NCI-H2196 (cell line): ENCODE measurements at regions not wholly inside any gene's neighbourhood (a gene's known extent, or its start where the extent isn't known, plus 50 kb on each side); places are given as distances from the start of the nearest gene placed in this dataset.
A peak's percentile ranks its signal among the peaks of the same experiment; 100 is the strongest.
"Not testable (repeated sequence)": the region's sequence is repeated elsewhere in the genome, so short reads cannot be mapped to it uniquely, and the experiment has no call there.

Source experiments
- DNase-seq: peaks from one replicate; lab custom pipeline; 2025; ENCODE audit not compliant: unreplicated experiment; lab: John Stamatoyannopoulos, UW

GRCh38 chr7:68840991-68841390, 757.3 kb upstream of the AUTS2 start:
- no peak for DNase-seq

GRCh38 chr7:68843985-68844384, 754.3 kb upstream of the AUTS2 start:
- not testable (repeated sequence) for DNase-seq

- no peak for DNase-seq
Measured at GRCh38 chr7:68846811-68847325, 751.4 kb upstream of the AUTS2 start.

GRCh38 chr7:68853254-68853653, 745.0 kb upstream of the AUTS2 start:
- DNase-seq: no peak

GRCh38 chr7:68857571-68857970, 740.7 kb upstream of the AUTS2 start:
- no peak for DNase-seq

GRCh38 chr7:68858497-68858896, 739.8 kb upstream of the AUTS2 start:
- no peak for DNase-seq

- no peak for DNase-seq
Measured at GRCh38 chr7:68861171-68861570, 737.1 kb upstream of the AUTS2 start.

GRCh38 chr7:68862261-68862660, 736.0 kb upstream of the AUTS2 start:
- DNase-seq: no peak

- peak; percentile 4 for DNase-seq
Measured at GRCh38 chr7:68862736-68863135, 735.5 kb upstream of the AUTS2 start.

GRCh38 chr7:68865351-68866199, 732.7 kb upstream of the AUTS2 start:
- DNase-seq: no peak

GRCh38 chr7:68866200-68866570, 732.1 kb upstream of the AUTS2 start:
- no peak for DNase-seq

- DNase-seq: not testable (repeated sequence)
Measured at GRCh38 chr7:68866721-68867120, 731.6 kb upstream of the AUTS2 start.

- DNase-seq: no peak
Measured at GRCh38 chr7:68868978-68869377, 729.3 kb upstream of the AUTS2 start.

GRCh38 chr7:68873616-68874015, 724.7 kb upstream of the AUTS2 start:
- no peak for DNase-seq

GRCh38 chr7:68875857-68876256, 722.4 kb upstream of the AUTS2 start:
- no peak for DNase-seq

- not testable (repeated sequence) for DNase-seq
Measured at GRCh38 chr7:68887116-68887515, 711.2 kb upstream of the AUTS2 start.

- DNase-seq: no peak
Measured at GRCh38 chr7:68888971-68889385, 709.3 kb upstream of the AUTS2 start.

GRCh38 chr7:68892236-68892635, 706.0 kb upstream of the AUTS2 start:
- DNase-seq: no peak

GRCh38 chr7:68893411-68893810, 704.9 kb upstream of the AUTS2 start:
- DNase-seq: no peak

GRCh38 chr7:68899156-68899555, 699.1 kb upstream of the AUTS2 start:
- DNase-seq: not testable (repeated sequence)

GRCh38 chr7:68900096-68900495, 698.2 kb upstream of the AUTS2 start:
- DNase-seq: no peak

GRCh38 chr7:68904630-68905029, 693.6 kb upstream of the AUTS2 start:
- no peak for DNase-seq

- no peak for DNase-seq
Measured at GRCh38 chr7:68911754-68912153, 686.5 kb upstream of the AUTS2 start.
